Ovary (tissue), 7 donors: ENCODE measurements at regions not wholly inside any gene's neighbourhood (a gene's known extent, or its start where the extent isn't known, plus 50 kb on each side); places are given as distances from the start of the nearest gene placed in this dataset.

ENCODE experiments used
- DNase-seq, 5 donors: peaks; one replicate each; pipeline ENCODE4 v3.0.0-alpha.2; 2019 to 2020
- H3K27ac ChIP-seq, 2 donors: fragments of 200-600 bp; one replicate each; pipeline versions ENCODE4 v1.5.1 to v1.8.0; 2019 to 2022
- H3K27me3 ChIP-seq: fragments of 200-600 bp; one replicate; pipeline ENCODE4 v1.8.0; 2022
- H3K36me3 ChIP-seq: fragments of 200-600 bp; sonication (generic); one replicate; pipeline ENCODE4 v1.5.1; 2019
- H3K4me1 ChIP-seq: one replicate; pipeline ENCODE4 v1.8.1; 2013; ENCODE audit warnings: mild to moderate bottlenecking, moderate library complexity; ENCODE audit not compliant: insufficient read depth
- H3K4me3 ChIP-seq: fragments of 200-600 bp; sonication (generic); one replicate; pipeline ENCODE4 v1.5.1; 2017
- H3K9me3 ChIP-seq, 2 donors: fragments of 200-600 bp in 1 of 2; sonication (generic) in 1 of 2; one replicate each; pipeline versions ENCODE4 v1.5.1 to v1.8.1; 2013 to 2019; ENCODE audit warnings: mild to moderate bottlenecking in 1 of 2, moderate library complexity in 1 of 2
- EP300 ChIP-seq: sonication (generic); formaldehyde crosslinking; IDR thresholded peaks from one replicate; pipeline ENCODE4 v1.6.1; 2017; ENCODE audit warnings: antibody characterized with exemption
- POLR2A ChIP-seq: fragments of 450-650 bp; IDR thresholded peaks from one replicate; pipeline ENCODE4 v1.6.1; 2017; ENCODE audit warnings: antibody characterized with exemption, mild to moderate bottlenecking, moderate library complexity
- WGBS, 3 donors: extraction: QIAGEN DNeasy Blood & Tissue Kit in 1 of 3; methylation state at CpG; one replicate each; pipeline versions ENCODE4 v1.1.5 to v1.1.7; 2013 to 2017; 5-methylcytosine and 5-hydroxymethylcytosine counted together
- intact Hi-C, 4 donors: fragments of 100-400 bp; cut with DNase I; formaldehyde crosslinking; loops; one replicate each; pipeline versions ENCODE4 v1.11.0 to v1.15.1; 2022 to 2023
- TF ChIP-seq, protein P1 (sequence below), 3 donors: fragments of 450-650 bp in 2 of 3; fragments of 200-600 bp in 1 of 3; IDR thresholded peaks; one replicate each; pipeline versions ENCODE4 v1.5.1 to v1.8.0; 2016 to 2022; ENCODE audit warnings: antibody characterized with exemption in 3 of 3, mild to moderate bottlenecking in 1 of 3
- donor health status: DM: no; HTN: no; CAD: no; lungs with moderate emphysema.
- donor health status: DM: no; HTN: no; CAD: no.
- donor health status: Bipolar disorder and iron deficiency.
- donor health status: DM: no; HTN: no; CAD: no.
- donor health status: DM: yes; HTN: yes; CAD: no.

DNA sequence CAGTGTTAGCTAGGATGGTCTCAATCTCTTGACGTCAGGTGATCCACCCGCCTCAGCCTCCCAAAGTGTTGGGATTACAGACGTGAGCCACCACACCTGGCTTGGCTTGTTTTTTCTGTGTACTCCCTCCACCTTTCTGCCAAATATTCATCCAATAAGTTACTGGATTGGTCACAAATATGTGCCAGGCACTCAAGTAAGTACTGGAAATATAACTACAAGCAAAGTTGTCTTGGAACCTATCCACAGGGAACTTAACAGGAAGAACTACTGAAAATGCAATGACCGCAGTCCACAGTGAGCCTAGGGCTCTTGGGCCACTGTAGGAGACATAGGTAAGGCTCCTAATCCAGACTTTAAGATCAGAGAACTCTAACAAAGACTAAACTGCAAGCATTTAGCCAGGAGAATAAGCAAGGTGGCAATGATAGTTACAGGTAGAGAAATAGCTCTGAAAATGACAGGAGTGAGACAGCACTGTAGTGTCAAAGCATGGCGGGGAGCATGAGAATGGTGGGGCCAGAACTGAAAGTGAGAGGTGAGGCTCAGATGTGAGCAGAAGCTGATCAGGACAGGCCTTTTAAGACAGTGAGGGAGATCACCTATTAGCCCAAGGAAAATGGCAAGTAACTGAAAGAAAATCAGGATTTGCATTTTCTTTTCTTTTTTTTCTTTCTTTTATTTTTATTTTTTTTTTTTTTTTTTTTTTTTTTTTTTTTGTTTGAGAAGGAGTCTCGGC lies 252.1 kb downstream of the RBM43 start:
- H3K9me3 ChIP-seq = no peaks in the 10 kb centered on the region
- no peak overlapping the region for H3K4me3 ChIP-seq
- H3K27ac ChIP-seq = no peak overlapping the region
- TF ChIP-seq, protein P1, sequence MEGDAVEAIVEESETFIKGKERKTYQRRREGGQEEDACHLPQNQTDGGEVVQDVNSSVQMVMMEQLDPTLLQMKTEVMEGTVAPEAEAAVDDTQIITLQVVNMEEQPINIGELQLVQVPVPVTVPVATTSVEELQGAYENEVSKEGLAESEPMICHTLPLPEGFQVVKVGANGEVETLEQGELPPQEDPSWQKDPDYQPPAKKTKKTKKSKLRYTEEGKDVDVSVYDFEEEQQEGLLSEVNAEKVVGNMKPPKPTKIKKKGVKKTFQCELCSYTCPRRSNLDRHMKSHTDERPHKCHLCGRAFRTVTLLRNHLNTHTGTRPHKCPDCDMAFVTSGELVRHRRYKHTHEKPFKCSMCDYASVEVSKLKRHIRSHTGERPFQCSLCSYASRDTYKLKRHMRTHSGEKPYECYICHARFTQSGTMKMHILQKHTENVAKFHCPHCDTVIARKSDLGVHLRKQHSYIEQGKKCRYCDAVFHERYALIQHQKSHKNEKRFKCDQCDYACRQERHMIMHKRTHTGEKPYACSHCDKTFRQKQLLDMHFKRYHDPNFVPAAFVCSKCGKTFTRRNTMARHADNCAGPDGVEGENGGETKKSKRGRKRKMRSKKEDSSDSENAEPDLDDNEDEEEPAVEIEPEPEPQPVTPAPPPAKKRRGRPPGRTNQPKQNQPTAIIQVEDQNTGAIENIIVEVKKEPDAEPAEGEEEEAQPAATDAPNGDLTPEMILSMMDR (IDR thresholded peaks at IDR 0.05) = no peak
- TF ChIP-seq POLR2A (no peak), EP300 (no peak)
- intact Hi-C loops = no loop called here
- DNase-seq = no peak
- WGBS, 3 donors = 89 to 92% (median 91%) methylated on average over 6 of the region's 6 CpGs
- H3K27me3 ChIP-seq = no peaks in the 10 kb centered on the region
- H3K36me3 ChIP-seq = no peaks in the 10 kb centered on the region
- H3K4me1 ChIP-seq = no peaks in the 10 kb centered on the region

DNA sequence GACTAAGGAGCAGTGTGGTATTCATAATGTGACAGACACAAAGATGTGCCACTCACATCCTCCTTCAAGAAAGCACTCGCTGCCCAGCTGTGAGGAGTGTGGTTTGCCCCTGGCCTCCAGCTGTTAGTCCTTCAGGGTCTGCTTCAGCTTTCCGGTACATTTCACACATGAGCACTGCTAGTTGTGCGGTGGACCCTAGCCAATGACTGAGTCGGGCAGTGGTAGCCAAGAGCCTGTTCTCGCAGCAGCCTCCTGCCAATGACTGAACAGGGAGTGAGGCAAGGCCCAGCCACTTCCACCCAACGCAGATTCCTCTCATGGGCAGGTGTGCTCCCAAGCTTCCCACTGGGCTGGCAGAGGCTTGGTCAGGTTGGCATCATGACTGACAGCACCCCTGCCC lies 254.3 kb downstream of the RBM43 start:
- no peaks in the 10 kb centered on the region for H3K9me3 ChIP-seq
- DNase-seq = no peak
- no peaks in the 10 kb centered on the region for H3K36me3 ChIP-seq
- intact Hi-C loops = no loop called here
- no peak overlapping the region for H3K4me3 ChIP-seq
- no peaks in the 10 kb centered on the region for H3K27me3 ChIP-seq
- WGBS, 3 donors = 77 to 86% (median 83%) methylated on average over 6 of the region's 6 CpGs
- no peak overlapping the region for H3K27ac ChIP-seq
- no peaks in the 10 kb centered on the region for H3K4me1 ChIP-seq
- TF ChIP-seq POLR2A (no peak), EP300 (no peak)
- TF ChIP-seq, protein P1 (IDR thresholded peaks at IDR 0.05) = no peak

DNA sequence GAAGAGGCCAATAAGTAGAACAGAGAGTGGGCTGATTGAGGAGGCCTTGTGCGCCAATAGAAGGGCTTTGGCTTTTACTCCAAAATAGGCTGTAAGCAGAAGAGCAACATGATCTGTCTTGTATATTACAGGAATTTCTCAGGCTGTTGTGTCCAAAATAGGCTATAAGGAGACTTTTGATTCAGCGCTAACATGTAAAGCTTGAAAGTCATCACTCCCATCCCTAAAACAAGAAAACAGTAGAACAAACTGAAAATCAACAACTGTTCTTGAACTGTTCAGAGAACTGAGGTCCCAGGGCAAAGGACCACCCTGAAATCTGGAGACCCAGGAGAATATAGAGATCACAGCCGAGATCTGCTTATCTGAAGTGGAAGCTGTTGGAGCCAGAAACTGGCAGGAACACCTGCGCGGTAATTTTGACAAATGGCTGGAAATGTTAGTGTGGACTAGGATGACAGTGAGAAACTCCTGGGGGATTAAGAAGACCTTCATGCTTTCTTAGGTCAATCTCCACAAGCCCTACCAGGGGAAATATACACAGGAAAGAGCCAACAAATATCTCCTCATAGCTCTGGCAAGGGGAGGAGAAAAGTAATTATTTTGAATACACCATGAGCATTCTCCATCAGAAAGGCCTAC lies 258.6 kb downstream of the RBM43 start:
- DNase-seq = no peak
- TF ChIP-seq, protein P1 (IDR thresholded peaks at IDR 0.05) = no peak
- no peak for TF ChIP-seq EP300
- no peak for TF ChIP-seq POLR2A
- Histone ChIP-seq H3K27ac (no peak overlapping the region), H3K9me3 (no peaks in the 10 kb centered on the region), H3K4me3 (no peak overlapping the region), H3K36me3 (no peaks in the 10 kb centered on the region), H3K4me1 (no peaks in the 10 kb centered on the region), H3K27me3 (no peaks in the 10 kb centered on the region)
- 93 to 96% (median 94%) methylated on average over 5 of the region's 5 CpGs for WGBS, 3 donors
- intact Hi-C loops = no loop called here

DNA sequence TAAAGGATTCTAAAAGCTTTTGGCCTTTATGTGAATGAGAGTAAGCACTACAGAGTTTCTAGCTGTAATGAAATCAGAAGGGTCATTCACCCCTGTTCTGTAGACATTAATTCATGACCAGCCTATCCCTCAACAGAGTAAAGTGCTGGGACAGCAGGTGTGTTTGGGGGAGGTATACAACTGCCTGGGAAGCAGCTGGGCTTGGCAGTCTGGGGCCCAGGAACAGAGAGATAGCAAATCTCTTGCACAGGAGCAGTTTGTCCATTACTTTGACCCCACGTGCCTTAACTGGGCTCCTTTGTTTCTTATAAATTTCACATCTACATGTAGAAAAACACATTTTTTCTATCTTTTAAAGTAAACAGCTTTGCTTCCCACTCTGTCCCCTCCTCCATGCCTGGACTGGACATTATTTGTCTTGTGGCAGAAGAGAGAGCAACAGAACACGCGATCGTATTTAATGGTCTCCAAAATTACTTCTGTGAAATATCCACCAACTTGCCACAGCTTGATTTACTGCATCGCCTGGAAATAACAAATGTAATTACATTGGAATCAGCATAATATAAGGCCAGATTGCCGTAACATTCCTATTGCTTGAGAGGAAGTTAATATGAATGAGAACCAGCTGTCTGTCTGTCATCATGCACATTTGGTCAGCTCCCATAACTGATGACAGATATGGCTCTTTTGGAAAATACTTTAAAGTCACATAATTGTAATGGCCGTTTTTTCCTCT lies 263.8 kb downstream of the RBM43 start:
- H3K27me3 ChIP-seq = no peaks in the 10 kb centered on the region
- H3K36me3 ChIP-seq = no peaks in the 10 kb centered on the region
- 65 to 76% (median 67%) methylated on average over 7 of the region's 7 CpGs for WGBS, 3 donors
- intact Hi-C loops = no loop called here
- no peak for DNase-seq
- no peak overlapping the region for H3K27ac ChIP-seq
- no peaks in the 10 kb centered on the region for H3K9me3 ChIP-seq
- TF ChIP-seq EP300 (no peak), POLR2A (no peak)
- TF ChIP-seq, protein P1 (IDR thresholded peaks at IDR 0.05) = no peak
- H3K4me3 ChIP-seq = no peak overlapping the region
- no peaks in the 10 kb centered on the region for H3K4me1 ChIP-seq
